Neural cell (in vitro differentiated cells): ENCODE measurements at regions not wholly inside any gene's neighbourhood (a gene's known extent, or its start where the extent isn't known, plus 50 kb on each side); places are given as distances from the start of the nearest gene placed in this dataset.

Source experiments
- EP300 ChIP-seq: fragments of 450-650 bp; conservative IDR thresholded peaks from 2 replicates; pipeline ENCODE4 v1.6.1; 2014; ENCODE audit warnings: antibody characterized with exemption, mild to moderate bottlenecking, moderate library complexity; ENCODE audit not compliant: poor library complexity, severe bottlenecking
- MXI1 ChIP-seq: fragments of 450-650 bp; conservative IDR thresholded peaks from 2 replicates; pipeline ENCODE4 v1.6.1; 2014; ENCODE audit warnings: antibody characterized with exemption, mild to moderate bottlenecking; ENCODE audit not compliant: poor library complexity, severe bottlenecking
- TAF1 ChIP-seq: IDR thresholded peaks from 2 replicates; pipeline ENCODE4 v1.6.1; 2012; ENCODE audit warnings: low read depth

- TF ChIP-seq EP300 (no peak), TAF1 (no peak), MXI1 (no peak)
These were observed 269.7 kb upstream of the LCORL start for GRCh38 chr4:18291256-18291655.
